Left hindlimb (tissue), 1 donor: ENCODE measurements at regions not wholly inside any gene's neighbourhood (a gene's known extent, or its start where the extent isn't known, plus 50 kb on each side); places are given as distances from the start of the nearest gene placed in this dataset.
"Not testable (repeated sequence)": the region's sequence is repeated elsewhere in the genome, so short reads cannot be mapped to it uniquely, and the experiment has no call there.

Experiments used
- DNase-seq: peaks from one replicate; pipeline ENCODE4 v3.0.0-alpha.2; 2018

DNA sequence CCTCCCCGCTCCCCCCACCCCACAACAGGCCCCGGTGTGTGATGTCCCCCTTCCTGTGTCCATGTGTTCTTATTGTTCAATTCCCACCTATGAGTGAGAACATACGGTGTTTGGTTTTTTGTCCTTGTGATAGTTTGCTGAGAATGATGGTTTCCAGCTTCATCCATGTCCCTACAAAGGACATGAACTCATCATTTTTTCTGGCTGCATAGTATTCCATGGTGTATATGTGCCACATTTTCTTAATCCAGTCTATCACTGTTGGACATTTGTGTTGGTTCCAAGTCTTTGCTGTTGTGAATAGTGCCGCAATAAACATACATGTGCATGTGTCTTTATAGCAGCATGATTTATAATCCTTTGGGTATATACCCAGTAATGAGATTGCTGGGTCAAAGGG, 104.3 kb downstream of the MTPN start:
- DNase-seq, result not testable (repeated sequence)

- DNase-seq, result no peak
These were observed 114.2 kb upstream of the FAM180A start for GRCh38 chr7:135862586-135863340.

DNA sequence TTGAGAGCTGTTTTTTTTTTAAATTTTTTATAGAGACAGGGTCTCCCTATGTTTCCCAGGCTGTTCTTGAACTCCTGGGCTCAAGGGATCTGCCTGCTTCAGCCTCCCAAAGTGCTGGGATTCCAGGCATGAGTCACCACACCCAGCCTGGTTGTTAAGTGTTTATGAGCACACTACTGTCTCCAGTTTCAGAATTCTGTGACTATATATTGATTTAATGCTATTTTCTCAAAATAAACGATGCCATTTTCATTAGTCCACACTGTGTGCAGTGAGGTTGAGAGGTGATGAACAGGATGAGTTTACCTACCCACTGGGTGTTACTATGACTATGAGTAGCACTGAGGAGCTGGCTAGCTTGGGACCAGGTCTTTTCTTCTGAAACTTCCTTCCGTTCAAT, 110.9 kb upstream of the FAM180A start:
- DNase-seq, result no peak

GRCh38 chr7:135858851-135859250, 110.2 kb upstream of the FAM180A start:
- no peak for DNase-seq

- no peak for DNase-seq
These were observed 109.8 kb upstream of the FAM180A start for GRCh38 chr7:135858379-135858778.

DNA sequence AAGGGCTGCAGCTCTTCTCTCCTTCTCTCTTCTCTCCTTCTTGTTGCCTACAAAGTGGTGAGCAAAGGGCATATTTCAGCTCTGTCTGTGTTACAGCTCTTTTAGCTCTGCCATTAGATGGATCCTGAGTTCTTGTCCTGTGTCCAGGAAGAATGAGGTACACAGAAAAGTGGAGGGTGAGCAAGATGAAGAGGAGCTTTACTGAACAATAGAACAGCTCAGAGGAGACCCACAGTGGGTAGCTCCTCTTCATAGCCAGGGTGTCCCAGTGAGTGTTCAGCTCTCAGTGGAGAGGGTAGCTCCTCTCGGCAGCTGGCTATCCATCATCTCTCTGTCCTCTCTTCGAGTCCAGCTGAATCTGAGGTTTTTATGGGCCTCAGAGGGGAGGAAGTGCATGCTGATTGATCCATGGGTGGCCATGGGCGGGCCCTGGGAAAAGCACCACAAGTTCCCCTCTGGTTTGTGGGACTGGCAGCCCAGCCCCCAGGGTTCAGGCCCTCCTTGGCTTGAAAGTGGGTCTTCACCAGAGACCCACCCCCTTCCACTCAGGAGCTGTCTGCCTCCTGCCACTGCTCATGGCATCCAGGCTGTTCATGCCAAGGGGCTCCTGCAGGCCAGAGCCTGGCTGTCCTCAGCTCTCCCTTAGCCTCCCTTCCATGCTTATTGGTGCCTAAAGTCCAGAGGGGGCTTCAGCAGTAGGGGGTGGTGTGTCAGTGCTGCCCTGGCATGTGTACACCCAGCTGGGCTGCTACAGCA, 109.1 kb upstream of the FAM180A start:
- no peak for DNase-seq

GRCh38 chr7:135856356-135857144, 107.9 kb upstream of the FAM180A start:
- no peak for DNase-seq

- DNase-seq, result no peak
These were observed 107.2 kb upstream of the FAM180A start for GRCh38 chr7:135855846-135856245.

- no peak for DNase-seq
These were observed 104.9 kb upstream of the FAM180A start for GRCh38 chr7:135853499-135853898.

DNA sequence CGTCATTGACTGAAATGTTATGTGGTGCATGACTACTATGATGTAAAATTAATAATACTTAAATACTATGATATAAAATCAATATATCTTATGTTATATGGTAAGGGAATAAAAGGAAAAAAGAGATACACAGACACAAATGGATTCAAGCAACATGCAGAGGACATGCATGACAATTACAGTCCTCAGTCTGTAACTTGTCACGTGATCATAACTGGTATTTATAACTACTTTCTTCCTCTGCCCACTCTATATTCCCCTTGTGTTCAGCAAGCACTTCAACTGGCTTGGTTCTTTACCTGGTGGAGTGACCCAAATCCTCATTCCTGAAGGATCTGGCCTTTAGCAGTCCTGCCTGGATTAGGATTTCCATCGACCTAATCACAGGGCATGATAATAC, 104.4 kb upstream of the FAM180A start:
- DNase-seq, result no peak

- DNase-seq, result no peak
These were observed 98.6 kb upstream of the FAM180A start for GRCh38 chr7:135847242-135847641.

DNA sequence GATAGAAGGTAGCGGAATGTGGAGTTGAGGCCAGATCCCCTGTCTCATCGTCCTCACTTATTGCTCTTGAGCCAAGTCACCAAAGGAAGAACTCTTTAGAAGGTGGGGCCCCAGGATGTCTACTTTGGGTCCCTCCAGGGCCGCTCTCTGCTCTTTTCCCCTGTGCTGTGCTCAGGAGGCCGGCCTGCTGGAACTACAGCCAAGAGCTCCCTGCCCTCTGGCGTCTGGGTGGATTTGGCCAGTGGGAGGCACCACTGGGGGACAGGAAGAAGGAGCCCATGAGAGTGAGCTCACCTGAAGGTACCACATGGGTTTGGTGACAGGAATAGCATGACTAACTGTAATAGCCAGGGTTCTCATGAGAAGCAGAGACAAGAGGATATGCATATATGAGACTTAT, 97.7 kb upstream of the FAM180A start:
- no peak for DNase-seq

DNA sequence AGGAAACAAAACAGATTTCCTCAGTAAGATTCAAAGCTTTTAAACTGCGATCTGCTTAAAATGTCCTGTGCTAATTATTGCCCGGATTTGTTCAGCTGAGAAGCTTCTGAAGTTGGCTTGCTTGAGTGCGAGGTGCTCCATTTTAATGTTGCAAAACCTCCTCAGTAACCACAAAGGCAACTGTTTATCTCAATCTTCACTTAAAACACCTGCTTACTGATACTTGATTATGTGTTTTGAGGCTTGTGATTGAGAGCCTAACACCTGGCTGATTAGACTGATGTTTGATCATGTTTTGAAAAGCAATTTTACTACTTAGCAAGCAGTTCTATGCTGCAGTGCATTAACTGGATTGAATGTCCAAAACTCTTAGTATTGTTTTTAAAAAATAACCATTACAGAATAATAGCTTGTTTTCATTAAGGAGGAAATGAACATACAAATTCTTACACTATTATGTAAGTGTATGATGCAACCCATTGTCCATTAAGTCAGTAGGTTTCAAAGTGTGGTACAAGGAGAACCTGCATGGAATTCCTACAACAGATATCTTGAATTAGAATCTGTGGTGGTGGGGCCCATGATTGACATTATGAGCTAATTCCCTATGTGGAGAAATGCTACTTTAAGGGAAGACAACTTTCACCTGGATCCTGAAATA, 96.9 kb upstream of the FAM180A start:
- no peak for DNase-seq

GRCh38 chr7:135844903-135845302, 96.3 kb upstream of the FAM180A start:
- no peak for DNase-seq

DNA sequence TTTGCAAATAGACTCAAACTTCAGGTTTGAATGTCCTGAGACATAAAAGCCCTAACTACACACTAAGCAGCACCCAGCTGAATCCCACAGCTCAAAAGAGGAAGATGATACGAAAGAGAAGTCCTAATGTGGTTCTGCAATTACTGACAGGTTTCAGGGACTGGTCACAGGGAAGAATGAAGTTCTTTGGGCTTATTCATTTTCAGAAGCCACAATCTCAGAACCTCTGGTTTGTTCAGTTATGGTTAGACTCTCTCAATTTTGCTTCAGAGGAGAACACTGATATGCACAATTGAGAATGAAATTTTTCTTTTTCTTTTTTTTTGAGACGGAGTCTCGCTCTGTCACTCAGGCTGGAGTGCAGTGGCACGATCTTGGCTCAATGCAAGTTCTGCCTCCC, 94.6 kb upstream of the FAM180A start:
- no peak for DNase-seq

- no peak for DNase-seq
These were observed 94.0 kb upstream of the FAM180A start for GRCh38 chr7:135842446-135843179.

DNA sequence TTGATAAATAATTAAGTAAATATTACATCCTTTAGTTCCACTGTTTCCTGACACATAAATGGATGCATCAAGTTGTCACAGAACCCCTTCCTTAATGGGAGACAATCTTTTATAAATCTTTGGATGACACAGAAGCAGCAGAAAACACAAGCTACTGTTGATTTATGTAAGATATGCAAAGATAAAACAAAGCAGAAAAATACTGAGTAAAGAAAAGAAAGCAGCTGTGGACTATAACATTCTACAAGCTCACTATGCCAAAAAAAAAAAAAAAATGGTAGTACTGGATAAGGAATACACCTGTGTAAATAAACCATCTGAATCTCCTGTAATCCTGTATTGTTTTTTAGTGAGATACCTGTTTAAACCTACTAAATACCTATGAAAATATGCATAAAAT, 92.0 kb upstream of the FAM180A start:
- no peak for DNase-seq

DNA sequence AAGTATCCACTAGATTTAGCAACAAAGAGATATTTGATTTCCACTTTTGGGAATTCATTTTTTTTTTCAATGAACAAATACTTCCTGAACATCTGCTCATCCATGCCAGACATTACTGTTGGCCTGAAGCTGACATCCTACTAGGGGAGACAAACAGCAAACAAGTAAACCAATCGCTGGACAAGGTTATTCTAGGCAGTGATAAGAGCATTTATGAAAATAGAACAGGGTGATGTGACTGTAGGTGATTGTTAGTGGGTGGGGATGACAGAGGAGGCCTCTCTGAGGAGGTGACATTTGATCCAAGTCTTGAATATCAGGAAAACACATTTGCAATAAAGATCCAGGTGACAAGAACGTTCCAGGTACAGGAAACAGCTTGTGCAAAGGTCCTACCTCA, 89.1 kb upstream of the FAM180A start:
- no peak for DNase-seq

DNA sequence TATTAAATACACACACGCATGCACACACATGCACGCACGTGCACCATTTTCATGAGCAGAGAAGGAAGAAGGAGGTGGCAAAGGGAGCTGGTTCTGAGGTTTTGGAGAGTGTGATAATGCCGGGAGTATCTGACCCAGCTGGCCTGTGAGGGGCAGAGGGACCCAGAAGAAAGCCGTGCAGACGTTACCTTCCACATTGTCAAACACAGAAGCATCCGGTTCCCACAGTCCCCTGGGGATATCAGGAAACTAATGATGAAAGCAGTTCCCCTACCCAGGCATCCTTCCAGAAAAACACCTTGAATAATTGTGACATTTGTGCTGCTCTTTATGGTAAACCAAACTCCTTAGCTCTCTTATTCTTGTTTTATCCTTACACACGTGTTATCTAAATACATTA, 85.7 kb upstream of the FAM180A start:
- no peak for DNase-seq

DNA sequence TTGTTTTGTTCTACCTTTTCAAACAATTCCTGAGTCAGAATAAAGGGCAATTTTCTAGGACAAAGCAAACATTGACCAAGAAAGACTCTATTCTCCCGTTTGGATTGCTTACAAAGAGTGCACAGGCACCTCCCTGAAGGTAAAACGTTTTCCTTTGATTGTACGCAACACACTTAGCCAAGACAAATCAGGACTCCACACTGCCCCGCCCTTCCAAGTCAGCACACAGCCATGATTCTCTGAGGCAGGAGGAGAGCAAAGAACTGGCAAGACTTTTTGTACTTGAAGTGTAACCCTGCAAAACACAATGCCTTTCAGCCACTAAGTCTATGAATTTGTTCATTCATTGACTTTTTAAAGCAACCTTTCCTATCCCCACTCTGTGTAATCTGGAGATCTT, 85.0 kb upstream of the FAM180A start:
- no peak for DNase-seq

- DNase-seq, result no peak
These were observed 83.0 kb upstream of the FAM180A start for GRCh38 chr7:135831455-135832195.

DNA sequence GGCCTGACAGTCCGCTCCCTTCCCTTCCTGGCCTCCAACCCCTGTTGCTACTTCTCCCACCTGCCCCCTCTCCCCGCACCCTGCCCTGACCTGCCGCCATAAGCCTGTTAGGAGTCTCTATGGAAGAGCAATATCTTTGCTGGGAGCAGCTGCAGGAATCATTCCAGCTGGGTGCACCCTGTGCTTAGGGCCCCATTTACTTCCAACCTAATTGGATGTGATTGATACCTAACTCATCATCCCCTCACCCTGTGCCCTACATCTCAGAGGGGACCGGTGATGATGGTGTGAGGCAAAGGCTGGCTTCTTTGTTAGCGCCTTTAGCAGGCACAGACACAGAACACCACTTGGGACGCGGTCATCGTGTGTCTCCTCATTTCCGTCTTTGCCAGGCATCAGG, 80.0 kb upstream of the FAM180A start:
- no peak for DNase-seq
